Astrocyte (in vitro differentiated cells and primary cell): ENCODE measurements at regions not wholly inside any gene's neighbourhood (a gene's known extent, or its start where the extent isn't known, plus 50 kb on each side); places are given as distances from the start of the nearest gene placed in this dataset.

ENCODE experiments used
- DNase-seq: peaks from one replicate; pipeline ENCODE4 v3.0.0-alpha.2; 2010; ENCODE audit warnings: low read depth
- FAIRE-seq: peaks from 2 replicates; lab custom pipeline; 2011; peaks lifted over from hg19 to GRCh38; lab: Jason Lieb, UNC
- H2AFZ ChIP-seq: 2 replicates; pipeline ENCODE4 v1.6.0; 2012; ENCODE audit warnings: low read depth, low read length, inconsistent platforms
- H3K27ac ChIP-seq: 2 replicates; pipeline ENCODE4 v1.5.1; 2011; ENCODE audit warnings: low read depth, low read length, inconsistent platforms
- H3K27me3 ChIP-seq: 2 replicates; pipeline ENCODE4 v1.6.0; 2011; ENCODE audit warnings: low read length, inconsistent platforms; ENCODE audit not compliant: insufficient read depth
- H3K36me3 ChIP-seq: 2 replicates; pipeline ENCODE4 v1.5.1; 2011; ENCODE audit warnings: low read length, inconsistent platforms; ENCODE audit not compliant: insufficient read depth
- H3K4me1 ChIP-seq: 2 replicates; pipeline ENCODE4 v1.5.1; 2011; ENCODE audit warnings: low read length, inconsistent platforms; ENCODE audit not compliant: insufficient read depth
- H3K4me2 ChIP-seq: 2 replicates; pipeline ENCODE4 v1.6.0; 2012; ENCODE audit warnings: low read length, inconsistent platforms
- H3K4me3 ChIP-seq: 2 replicates; pipeline ENCODE4 v1.5.1; 2011; ENCODE audit warnings: low read depth, mild to moderate bottlenecking, low read length, inconsistent platforms; ENCODE audit not compliant: insufficient read depth
- H3K79me2 ChIP-seq: 2 replicates; pipeline ENCODE4 v1.6.0; 2012; ENCODE audit warnings: mild to moderate bottlenecking, low read length, inconsistent platforms; ENCODE audit not compliant: insufficient read depth
- H3K9ac ChIP-seq: 2 replicates; pipeline ENCODE4 v1.6.0; 2012; ENCODE audit warnings: mild to moderate bottlenecking, low read length, inconsistent platforms
- H3K9me3 ChIP-seq: 2 replicates; pipeline ENCODE4 v1.5.1; 2012; ENCODE audit warnings: low read depth, mild to moderate bottlenecking, low read length, inconsistent platforms; ENCODE audit not compliant: insufficient read depth
- H4K20me1 ChIP-seq: 2 replicates; pipeline ENCODE4 v1.6.0; 2012; ENCODE audit warnings: low read length, inconsistent platforms; ENCODE audit not compliant: insufficient read depth
- H3K27ac Mint-ChIP-seq: one replicate; pipeline ENCODE4 v1.8.0; 2021; ENCODE audit warnings: mild to moderate bottlenecking, mixed read lengths; ENCODE audit not compliant: unreplicated experiment
- H3K27me3 Mint-ChIP-seq: one replicate; pipeline ENCODE4 v1.8.0; 2021; ENCODE audit warnings: low read depth, mixed read lengths; ENCODE audit not compliant: unreplicated experiment
- H3K36me3 Mint-ChIP-seq: one replicate; pipeline ENCODE4 v1.8.0; 2021; ENCODE audit warnings: low read depth, mixed read lengths; ENCODE audit not compliant: unreplicated experiment
- H3K4me1 Mint-ChIP-seq: one replicate; pipeline ENCODE4 v1.8.0; 2021; ENCODE audit warnings: low read depth, mixed read lengths; ENCODE audit not compliant: unreplicated experiment
- H3K4me3 Mint-ChIP-seq: one replicate; pipeline ENCODE4 v1.8.0; 2021; ENCODE audit warnings: mild to moderate bottlenecking, moderate library complexity, mixed read lengths; ENCODE audit not compliant: unreplicated experiment
- H3K9me3 Mint-ChIP-seq: one replicate; pipeline ENCODE4 v1.8.0; 2021; ENCODE audit warnings: mild to moderate bottlenecking, mixed read lengths; ENCODE audit not compliant: unreplicated experiment
- CTCF ChIP-seq: IDR thresholded peaks from 2 replicates; pipeline ENCODE4 v1.5.1; 2011; ENCODE audit warnings: low read depth, mild to moderate bottlenecking, inconsistent platforms, low read length, moderate library complexity; ENCODE audit not compliant: insufficient read depth
- EZH2 ChIP-seq: IDR thresholded peaks from 2 replicates; pipeline ENCODE4 v1.6.1; 2012; ENCODE audit warnings: mild to moderate bottlenecking, low read length, inconsistent platforms; ENCODE audit not compliant: insufficient read depth

- Histone ChIP-seq H3K4me1 (peaks cover 26% of the 10 kb centered on the region), H3K4me3 (no peak overlapping the region), H3K36me3 (no peaks in the 10 kb centered on the region), H3K27ac (no peak overlapping the region), H3K27me3 (no peaks in the 10 kb centered on the region), H3K4me2 (peak overlapping the region; percentile 29), H3K9ac (no peak overlapping the region), H3K9me3 (no peaks in the 10 kb centered on the region), H3K79me2 (no peaks in the 10 kb centered on the region), H4K20me1 (no peaks in the 10 kb centered on the region), H2AFZ (no peak overlapping the region)
- TF ChIP-seq EZH2 (no peak), CTCF (no peak)
- no peak overlapping the region for H3K4me3 Mint-ChIP-seq
- H3K4me1 Mint-ChIP-seq: peaks cover 23% of the 10 kb centered on the region
- H3K36me3 Mint-ChIP-seq: no peaks in the 10 kb centered on the region
- FAIRE-seq (no peak), DNase-seq (peak; percentile 59)
- H3K27ac Mint-ChIP-seq: no peak overlapping the region
- no peaks in the 10 kb centered on the region for H3K9me3 Mint-ChIP-seq
- no peaks in the 10 kb centered on the region for H3K27me3 Mint-ChIP-seq
These were observed 284.7 kb upstream of the PWP1 start for GRCh38 chr12:107400686-107401447.

- Histone ChIP-seq H3K9me3 (no peaks in the 10 kb centered on the region), H3K4me2 (no peak overlapping the region), H2AFZ (no peak overlapping the region), H3K27ac (no peak overlapping the region), H4K20me1 (no peaks in the 10 kb centered on the region), H3K4me3 (no peak overlapping the region), H3K27me3 (no peaks in the 10 kb centered on the region), H3K9ac (no peak overlapping the region), H3K4me1 (peaks cover 23% of the 10 kb centered on the region), H3K79me2 (no peaks in the 10 kb centered on the region), H3K36me3 (no peaks in the 10 kb centered on the region)
- FAIRE-seq (no peak), DNase-seq (peak; percentile 50)
- peak overlapping the region; percentile 21 for H3K27ac Mint-ChIP-seq
- H3K4me1 Mint-ChIP-seq: peaks cover 18% of the 10 kb centered on the region
- H3K27me3 Mint-ChIP-seq: no peaks in the 10 kb centered on the region
- no peaks in the 10 kb centered on the region for H3K36me3 Mint-ChIP-seq
- no peaks in the 10 kb centered on the region for H3K9me3 Mint-ChIP-seq
- peak overlapping the region; percentile 5 for H3K4me3 Mint-ChIP-seq
- TF ChIP-seq CTCF (peak; percentile 74), EZH2 (no peak)
These were observed 283.3 kb upstream of the PWP1 start for GRCh38 chr12:107402041-107403022.
